Thymus (tissue), 11 donors: ENCODE measurements at regions not wholly inside any gene's neighbourhood (a gene's known extent, or its start where the extent isn't known, plus 50 kb on each side); places are given as distances from the start of the nearest gene placed in this dataset.
A peak's percentile ranks its signal among the peaks of the same experiment; 100 is the strongest.

Experiments used
- DNase-seq, 9 donors: peaks; one replicate each; pipeline ENCODE4 v3.0.0-alpha.2; 2013; ENCODE audit warnings: low spot score in 9 of 9, low read depth in 6 of 9, missing footprints in 1 of 9
- H3K27ac ChIP-seq, 2 donors: one replicate each; pipeline ENCODE4 v1.5.1; 2013; ENCODE audit warnings: control low read depth in 1 of 2, low read depth in 1 of 2, low read length in 1 of 2, mild to moderate bottlenecking in 1 of 2, moderate library complexity in 1 of 2
- H3K27me3 ChIP-seq, 2 donors: one replicate each; pipeline ENCODE4 v1.5.1; 2013; ENCODE audit warnings: low read length in 1 of 2; ENCODE audit not compliant: control insufficient read depth in 2 of 2, insufficient read depth in 1 of 2
- H3K36me3 ChIP-seq, 2 donors: one replicate each; pipeline ENCODE4 v1.5.1; 2013; ENCODE audit warnings: low read length in 1 of 2, mild to moderate bottlenecking in 1 of 2, moderate library complexity in 1 of 2; ENCODE audit not compliant: control insufficient read depth in 2 of 2, insufficient read depth in 2 of 2
- H3K4me1 ChIP-seq, 2 donors: one replicate each; pipeline ENCODE4 v1.5.1; 2013; ENCODE audit warnings: low read length in 2 of 2; ENCODE audit not compliant: control insufficient read depth in 2 of 2, insufficient read depth in 2 of 2
- H3K4me3 ChIP-seq, 2 donors: one replicate each; pipeline ENCODE4 v1.5.1; 2013; ENCODE audit warnings: low read length in 2 of 2, control low read depth in 1 of 2, mild to moderate bottlenecking in 1 of 2
- H3K9me3 ChIP-seq, 2 donors: one replicate each; pipeline ENCODE4 v1.5.1; 2013; ENCODE audit warnings: low read length in 1 of 2, mild to moderate bottlenecking in 1 of 2; ENCODE audit not compliant: control insufficient read depth in 2 of 2, insufficient read depth in 1 of 2
- WGBS: extraction: QIAGEN DNeasy Blood & Tissue Kit; methylation state at CpG from one replicate; pipeline ENCODE4 v1.1.7; 2013; 5-methylcytosine and 5-hydroxymethylcytosine counted together
- donor health status: healthy.

GRCh38 chr21:34298534-34299167 lies 65.2 kb upstream of the KCNE2 start:
- DNase-seq: no peak
- Histone ChIP-seq H3K4me1 (no peaks in the 10 kb centered on the region), H3K27me3 (no peaks in the 10 kb centered on the region), H3K36me3 (no peaks in the 10 kb centered on the region), H3K9me3 (no peaks in the 10 kb centered on the region), H3K27ac (no peak overlapping the region), H3K4me3 (no peak overlapping the region)
- WGBS: 96% methylated on average over 3 of the region's 3 CpGs

- H3K4me3 ChIP-seq: no peak overlapping the region
- H3K36me3 ChIP-seq: no peaks in the 10 kb centered on the region
- H3K4me1 ChIP-seq: no peaks in the 10 kb centered on the region
- DNase-seq: no peak
- H3K27me3 ChIP-seq: no peaks in the 10 kb centered on the region
- no peaks in the 10 kb centered on the region for H3K9me3 ChIP-seq
- WGBS: 91% methylated on average over 2 of the region's 2 CpGs
- no peak overlapping the region for H3K27ac ChIP-seq
Observed at GRCh38 chr21:34299168-34299539, 64.7 kb upstream of the KCNE2 start.

GRCh38 chr21:34302521-34302920 lies 61.3 kb upstream of the KCNE2 start:
- Histone ChIP-seq H3K36me3 (no peaks in the 10 kb centered on the region), H3K4me3 (no peak overlapping the region), H3K9me3 (no peaks in the 10 kb centered on the region), H3K27me3 (no peaks in the 10 kb centered on the region), H3K4me1 (no peaks in the 10 kb centered on the region), H3K27ac (no peak overlapping the region)
- no peak for DNase-seq
- WGBS: 98% methylated on average over 6 of the region's 6 CpGs

- Histone ChIP-seq H3K4me3 (no peak overlapping the region), H3K27ac (no peak overlapping the region), H3K4me1 (no peaks in the 10 kb centered on the region), H3K36me3 (no peaks in the 10 kb centered on the region), H3K27me3 (no peaks in the 10 kb centered on the region), H3K9me3 (no peaks in the 10 kb centered on the region)
- DNase-seq: no peak
- 92% methylated on average over 14 of the region's 14 CpGs for whole genome bisulfite sequencing
Observed at GRCh38 chr21:34305605-34306604, 57.9 kb upstream of the KCNE2 start.

GRCh38 chr21:34307991-34308532 lies 55.7 kb upstream of the KCNE2 start:
- 87% methylated on average over 5 of the region's 5 CpGs for WGBS
- H3K36me3 ChIP-seq: no peaks in the 10 kb centered on the region
- H3K27me3 ChIP-seq: no peaks in the 10 kb centered on the region
- no peak overlapping the region for H3K4me3 ChIP-seq
- no peaks in the 10 kb centered on the region for H3K9me3 ChIP-seq
- no peaks in the 10 kb centered on the region for H3K4me1 ChIP-seq
- no peak for DNase-seq
- H3K27ac ChIP-seq: no peak overlapping the region

GRCh38 chr21:34311561-34312330 lies 52.1 kb upstream of the KCNE2 start:
- Histone ChIP-seq H3K27me3 (no peaks in the 10 kb centered on the region), H3K27ac (peak overlapping the region in 1 of 2 donors; percentile 27), H3K36me3 (no peaks in the 10 kb centered on the region), H3K4me1 (no peaks in the 10 kb centered on the region), H3K4me3 (no peak overlapping the region), H3K9me3 (no peaks in the 10 kb centered on the region)
- 98% methylated on average over 12 of the region's 12 CpGs for WGBS
- DNase-seq: no peak

GRCh38 chr21:34313116-34313515 lies 50.7 kb upstream of the KCNE2 start:
- no peaks in the 10 kb centered on the region for H3K9me3 ChIP-seq
- no peak for DNase-seq
- WGBS: 45% methylated on average over 1 of the region's 1 CpG
- no peaks in the 10 kb centered on the region for H3K36me3 ChIP-seq
- no peaks in the 10 kb centered on the region for H3K4me1 ChIP-seq
- no peak overlapping the region for H3K4me3 ChIP-seq
- H3K27me3 ChIP-seq: no peaks in the 10 kb centered on the region
- no peak overlapping the region for H3K27ac ChIP-seq
